WI38 (cell line): ENCODE measurements at regions not wholly inside any gene's neighbourhood (a gene's known extent, or its start where the extent isn't known, plus 50 kb on each side); places are given as distances from the start of the nearest gene placed in this dataset.

Source experiments
- H3K4me3 ChIP-seq: 2 replicates; pipeline ENCODE4 v1.5.1; 2011; ENCODE audit warnings: low read depth, mild to moderate bottlenecking, control low read depth, low read length
- TF ChIP-seq, protein P1 (sequence below): IDR thresholded peaks from 2 replicates; pipeline ENCODE4 v1.5.1; 2012; ENCODE audit warnings: low read depth, mild to moderate bottlenecking, control low read depth, low read length

DNA sequence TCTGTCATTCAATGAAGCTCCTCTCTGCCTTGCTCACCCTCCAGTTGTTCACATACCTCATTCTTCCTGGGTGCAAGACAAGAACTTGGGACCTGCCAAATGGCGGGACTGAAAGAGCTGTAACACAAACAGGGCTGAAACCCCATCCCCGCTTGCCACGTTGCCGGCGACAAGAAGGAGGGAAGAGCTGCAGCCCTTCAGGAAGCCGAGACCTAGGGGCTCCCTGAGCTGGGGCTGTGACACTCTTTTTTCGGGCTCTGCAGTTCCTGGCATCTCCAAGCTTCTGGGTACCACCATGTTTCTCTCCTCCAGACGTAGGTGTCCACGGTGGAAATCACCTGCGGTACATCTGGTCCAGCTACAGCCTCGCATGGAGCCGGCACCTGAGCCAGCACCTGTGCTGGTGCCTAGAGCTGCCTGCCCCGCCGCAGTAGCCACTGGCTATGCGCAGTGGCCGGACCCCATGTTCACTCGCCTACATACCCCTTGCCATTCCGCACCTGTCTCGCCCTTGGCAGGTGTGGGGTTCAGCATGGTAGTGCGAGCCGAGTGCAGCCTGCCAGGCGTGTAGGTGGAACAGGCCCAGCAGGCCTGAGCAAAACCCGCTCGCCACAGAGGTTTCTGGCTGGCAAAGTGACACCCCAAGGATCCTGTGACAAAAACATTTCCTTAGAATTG lies 367.0 kb upstream of the NEGR1 start:
- TF ChIP-seq, protein P1, sequence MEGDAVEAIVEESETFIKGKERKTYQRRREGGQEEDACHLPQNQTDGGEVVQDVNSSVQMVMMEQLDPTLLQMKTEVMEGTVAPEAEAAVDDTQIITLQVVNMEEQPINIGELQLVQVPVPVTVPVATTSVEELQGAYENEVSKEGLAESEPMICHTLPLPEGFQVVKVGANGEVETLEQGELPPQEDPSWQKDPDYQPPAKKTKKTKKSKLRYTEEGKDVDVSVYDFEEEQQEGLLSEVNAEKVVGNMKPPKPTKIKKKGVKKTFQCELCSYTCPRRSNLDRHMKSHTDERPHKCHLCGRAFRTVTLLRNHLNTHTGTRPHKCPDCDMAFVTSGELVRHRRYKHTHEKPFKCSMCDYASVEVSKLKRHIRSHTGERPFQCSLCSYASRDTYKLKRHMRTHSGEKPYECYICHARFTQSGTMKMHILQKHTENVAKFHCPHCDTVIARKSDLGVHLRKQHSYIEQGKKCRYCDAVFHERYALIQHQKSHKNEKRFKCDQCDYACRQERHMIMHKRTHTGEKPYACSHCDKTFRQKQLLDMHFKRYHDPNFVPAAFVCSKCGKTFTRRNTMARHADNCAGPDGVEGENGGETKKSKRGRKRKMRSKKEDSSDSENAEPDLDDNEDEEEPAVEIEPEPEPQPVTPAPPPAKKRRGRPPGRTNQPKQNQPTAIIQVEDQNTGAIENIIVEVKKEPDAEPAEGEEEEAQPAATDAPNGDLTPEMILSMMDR: no peak

DNA sequence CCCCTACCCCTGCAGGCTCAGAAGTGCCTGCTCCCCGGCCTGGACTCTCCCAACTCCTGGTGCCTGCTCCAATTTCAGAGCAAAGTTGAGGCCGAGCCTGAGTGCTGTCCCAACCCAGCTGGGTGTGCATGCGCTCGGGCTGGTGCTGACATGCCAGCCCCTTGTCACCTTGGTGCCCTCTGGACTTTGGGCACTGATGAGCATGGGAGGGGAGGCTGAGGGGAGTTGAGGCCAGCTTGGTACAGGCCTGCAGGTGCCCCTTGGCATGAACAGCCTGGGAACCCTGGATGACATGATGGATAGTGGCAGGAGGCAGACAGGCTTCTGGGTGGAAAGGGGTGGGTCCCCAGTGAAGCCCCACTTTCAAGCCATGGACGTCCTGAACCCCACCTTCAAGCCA lies 366.1 kb upstream of the NEGR1 start:
- TF ChIP-seq, protein P1: no peak
- H3K4me3 ChIP-seq: no peak overlapping the region

More for the DNA sequence above, 367.0 kb upstream of the NEGR1 start:
- H3K4me3 ChIP-seq: no peak overlapping the region

DNA sequence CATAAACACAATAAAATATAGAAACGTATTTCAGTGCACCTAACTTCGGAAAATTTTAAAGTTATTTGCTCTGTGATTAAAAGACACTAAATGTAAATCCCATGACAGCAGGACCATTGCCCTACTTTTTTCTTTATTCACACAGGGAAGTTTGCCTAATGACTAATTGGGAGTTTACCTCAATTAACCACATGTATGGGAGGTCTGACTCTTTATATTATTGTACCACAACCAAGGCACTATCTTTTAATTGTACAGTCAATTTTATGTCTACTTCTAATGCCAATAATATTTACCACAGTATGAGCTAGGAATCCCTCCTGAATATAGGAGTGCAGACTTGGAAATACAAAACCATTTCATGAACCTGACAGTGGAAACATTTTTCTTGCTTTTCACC lies 360.8 kb upstream of the NEGR1 start:
- TF ChIP-seq, protein P1: no peak
- no peak overlapping the region for H3K4me3 ChIP-seq

DNA sequence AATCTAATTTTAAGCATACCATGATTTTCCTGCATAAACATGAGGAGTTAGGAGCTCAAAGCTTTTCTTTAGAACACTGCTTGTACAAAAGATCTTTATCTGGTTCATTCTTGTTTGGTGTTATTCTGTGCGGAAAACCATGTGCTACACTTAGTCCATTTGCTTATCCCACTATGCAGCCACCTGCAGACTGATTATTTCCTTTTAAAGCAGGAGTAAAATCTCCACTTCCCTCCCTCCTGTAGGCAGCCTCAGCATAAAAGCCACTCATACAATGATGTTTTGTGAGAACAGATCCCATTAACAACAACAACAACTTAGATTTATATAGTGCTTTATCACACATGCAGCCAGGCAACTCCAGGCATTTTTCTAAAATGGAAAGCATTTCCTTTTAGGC lies 355.3 kb upstream of the NEGR1 start:
- TF ChIP-seq, protein P1: no peak
- no peak overlapping the region for H3K4me3 ChIP-seq

DNA sequence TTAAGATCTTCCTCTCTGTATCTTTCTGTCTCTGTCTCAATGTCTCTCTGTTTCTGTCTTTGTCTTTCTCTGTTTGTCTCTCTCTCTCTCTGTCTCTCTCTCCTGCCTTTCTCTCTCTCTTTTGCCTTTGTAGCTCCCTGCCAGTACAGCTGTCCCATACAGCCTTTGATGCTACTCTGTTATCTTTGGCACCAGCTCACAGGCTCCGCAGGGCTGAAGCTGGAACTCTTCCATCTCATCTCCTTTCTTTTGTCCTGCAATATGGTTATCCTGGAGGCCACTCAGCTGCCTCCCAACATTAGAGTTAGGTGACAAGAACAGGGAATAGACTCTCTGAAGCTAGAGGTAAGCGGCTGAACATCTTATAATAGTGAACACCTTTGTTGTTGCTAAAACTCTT lies 354.3 kb upstream of the NEGR1 start:
- H3K4me3 ChIP-seq: no peak overlapping the region
- TF ChIP-seq, protein P1: no peak

DNA sequence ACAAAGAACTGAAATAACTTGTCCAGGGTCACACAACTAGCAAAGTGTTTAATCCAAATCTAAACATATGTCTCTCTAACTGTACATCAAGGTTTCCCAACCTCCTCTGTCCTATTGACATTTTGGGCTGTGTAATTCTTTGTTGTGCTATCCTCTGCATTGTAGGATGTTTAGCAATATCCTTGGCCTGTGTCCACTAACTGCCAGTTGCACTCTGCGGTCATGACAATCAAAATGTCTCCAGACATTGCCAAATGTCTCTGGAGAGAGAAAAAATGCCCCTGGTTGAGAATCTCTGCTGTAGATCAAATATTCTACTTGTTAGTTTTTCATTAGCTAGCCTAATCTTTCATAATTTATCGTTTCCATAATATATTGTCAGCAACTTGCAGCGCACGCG lies 353.4 kb upstream of the NEGR1 start:
- no peak overlapping the region for H3K4me3 ChIP-seq
- TF ChIP-seq, protein P1: no peak

DNA sequence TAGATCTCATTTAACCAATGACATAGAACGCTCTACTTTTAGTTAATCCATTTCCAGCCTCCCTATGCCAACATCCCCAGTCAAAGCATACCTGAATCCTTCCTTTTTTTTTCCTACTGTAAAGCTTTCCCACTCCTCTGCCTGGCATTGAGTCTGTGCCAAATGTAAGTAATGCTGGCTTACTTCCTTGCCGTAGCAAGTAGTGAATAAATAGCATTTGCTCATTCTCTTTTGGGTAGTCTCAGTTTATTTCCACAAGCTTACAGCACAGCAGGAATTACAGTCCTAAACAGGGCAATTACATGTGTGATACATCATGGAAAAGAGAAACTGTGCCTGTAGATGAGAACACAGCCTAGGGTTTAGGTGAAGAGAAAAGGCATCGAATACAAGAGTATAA lies 352.6 kb upstream of the NEGR1 start:
- TF ChIP-seq, protein P1: no peak
- no peak overlapping the region for H3K4me3 ChIP-seq
